Ascending aorta (tissue), 2 donors: ENCODE measurements at regions not wholly inside any gene's neighbourhood (a gene's known extent, or its start where the extent isn't known, plus 50 kb on each side); places are given as distances from the start of the nearest gene placed in this dataset.

ENCODE experiments used
- DNase-seq, 2 donors: peaks; one replicate each; pipeline ENCODE4 v3.0.0-alpha.2; 2019; ENCODE audit warnings: low spot score in 2 of 2
- H3K27ac ChIP-seq, 2 donors: fragments of 200-600 bp; sonication (generic); one replicate each; pipeline ENCODE4 v1.5.1; 2016 to 2017; ENCODE audit warnings: mild to moderate bottlenecking in 1 of 2
- H3K27me3 ChIP-seq: fragments of 200-600 bp; sonication (generic); one replicate; pipeline ENCODE4 v1.5.1; 2017
- H3K36me3 ChIP-seq, 2 donors: fragments of 200-600 bp; sonication (generic); one replicate each; pipeline ENCODE4 v1.5.1; 2016
- H3K4me1 ChIP-seq, 2 donors: fragments of 200-600 bp; sonication (generic); one replicate each; pipeline ENCODE4 v1.5.1; 2016 to 2017; ENCODE audit warnings: mild to moderate bottlenecking in 1 of 2
- H3K4me3 ChIP-seq, 2 donors: fragments of 200-600 bp; sonication (generic); one replicate each; pipeline ENCODE4 v1.5.1; 2016 to 2017; ENCODE audit warnings: mild to moderate bottlenecking in 1 of 2
- H3K9me3 ChIP-seq, 2 donors: fragments of 200-600 bp; sonication (generic); one replicate each; pipeline ENCODE4 v1.5.1; 2016
- CTCF ChIP-seq, 3 experiments: fragments of 200-600 bp in 2 of 3; fragments of 450-650 bp in 1 of 3; sonication (generic) in 2 of 3; IDR thresholded peaks; one replicate each; pipeline ENCODE4 v1.5.1; 2016 to 2019; ENCODE audit warnings: antibody characterized with exemption in 3 of 3, mild to moderate bottlenecking in 1 of 3, moderate library complexity in 1 of 3
- intact Hi-C: fragments of 100-400 bp; cut with DNase I; formaldehyde crosslinking; loops from one replicate; pipeline ENCODE4 v1.15.1; 2023

- intact Hi-C loops: no loop called here
- Histone ChIP-seq H3K4me3 (no peak overlapping the region), H3K27me3 (no peaks in the 10 kb centered on the region), H3K4me1 (no peaks in the 10 kb centered on the region), H3K27ac (no peak overlapping the region), H3K36me3 (no peaks in the 10 kb centered on the region), H3K9me3 (no peaks in the 10 kb centered on the region)
- TF ChIP-seq CTCF (IDR thresholded peaks at IDR 0.05): no peak
- no peak for DNase-seq
Measured at GRCh38 chr11:131038597-131038996, 122.3 kb upstream of the SNX19 start.

GRCh38 chr11:131041331-131042040 is 125.2 kb upstream of the SNX19 start:
- TF ChIP-seq CTCF (IDR thresholded peaks at IDR 0.05): no peak

GRCh38 chr11:131042041-131042390 is 125.7 kb upstream of the SNX19 start:
- Histone ChIP-seq H3K9me3 (no peaks in the 10 kb centered on the region), H3K36me3 (no peaks in the 10 kb centered on the region)
- TF ChIP-seq CTCF (IDR thresholded peaks at IDR 0.05): no peak

More at GRCh38 chr11:131041331-131042040, 125.2 kb upstream of the SNX19 start:
- no peak for DNase-seq
- H3K4me1 ChIP-seq: no peaks in the 10 kb centered on the region
- H3K9me3 ChIP-seq: no peaks in the 10 kb centered on the region
- intact Hi-C loops: no loop called here
- no peaks in the 10 kb centered on the region for H3K27me3 ChIP-seq
- H3K36me3 ChIP-seq: no peaks in the 10 kb centered on the region
- H3K27ac ChIP-seq: no peak overlapping the region
- no peak overlapping the region for H3K4me3 ChIP-seq

GRCh38 chr11:131043251-131043650 is 127.0 kb upstream of the SNX19 start:
- no peak overlapping the region for H3K4me3 ChIP-seq
- H3K27me3 ChIP-seq: no peaks in the 10 kb centered on the region
- intact Hi-C loops: no loop called here
- H3K36me3 ChIP-seq: no peaks in the 10 kb centered on the region
- TF ChIP-seq CTCF (IDR thresholded peaks at IDR 0.05): no peak
- H3K9me3 ChIP-seq: no peaks in the 10 kb centered on the region
- no peak overlapping the region for H3K27ac ChIP-seq
- H3K4me1 ChIP-seq: no peaks in the 10 kb centered on the region
- no peak for DNase-seq

More at GRCh38 chr11:131042041-131042390, 125.7 kb upstream of the SNX19 start:
- Histone ChIP-seq H3K27ac (no peak overlapping the region), H3K27me3 (no peaks in the 10 kb centered on the region), H3K4me3 (no peak overlapping the region), H3K4me1 (no peaks in the 10 kb centered on the region)
- intact Hi-C loops: no loop called here
- no peak for DNase-seq

- Histone ChIP-seq H3K4me3 (no peak overlapping the region), H3K27me3 (no peaks in the 10 kb centered on the region), H3K27ac (no peak overlapping the region), H3K4me1 (no peaks in the 10 kb centered on the region), H3K9me3 (no peaks in the 10 kb centered on the region), H3K36me3 (no peaks in the 10 kb centered on the region)
- no peak for DNase-seq
- no peak for TF ChIP-seq CTCF (IDR thresholded peaks at IDR 0.05)
- intact Hi-C loops: no loop called here
Measured at GRCh38 chr11:131044851-131045250, 128.6 kb upstream of the SNX19 start.

GRCh38 chr11:131052367-131052766 is 136.1 kb upstream of the SNX19 start:
- no peaks in the 10 kb centered on the region for H3K36me3 ChIP-seq
- no peak overlapping the region for H3K27ac ChIP-seq
- H3K4me3 ChIP-seq: no peak overlapping the region
- DNase-seq: no peak
- no peaks in the 10 kb centered on the region for H3K27me3 ChIP-seq
- no peaks in the 10 kb centered on the region for H3K9me3 ChIP-seq
- intact Hi-C loops: no loop called here
- no peak for TF ChIP-seq CTCF (IDR thresholded peaks at IDR 0.05)
- H3K4me1 ChIP-seq: no peaks in the 10 kb centered on the region
